Testis (tissue), 2 donors: ENCODE measurements at regions not wholly inside any gene's neighbourhood (a gene's known extent, or its start where the extent isn't known, plus 50 kb on each side); places are given as distances from the start of the nearest gene placed in this dataset.

Experiments
- POLR2A ChIP-seq: fragments of 450-650 bp; IDR thresholded peaks from one replicate; pipeline ENCODE4 v1.6.1; 2017; ENCODE audit warnings: antibody characterized with exemption, mild to moderate bottlenecking, moderate library complexity
- TF ChIP-seq, protein P1 (sequence below), 3 experiments: fragments of 450-650 bp in 2 of 3; fragments of 200-600 bp in 1 of 3; sonication (generic) in 1 of 3; IDR thresholded peaks; one replicate each; pipeline ENCODE4 v1.5.1; 2016 to 2019; ENCODE audit warnings: antibody characterized with exemption in 3 of 3, mild to moderate bottlenecking in 2 of 3, moderate library complexity in 1 of 3

DNA sequence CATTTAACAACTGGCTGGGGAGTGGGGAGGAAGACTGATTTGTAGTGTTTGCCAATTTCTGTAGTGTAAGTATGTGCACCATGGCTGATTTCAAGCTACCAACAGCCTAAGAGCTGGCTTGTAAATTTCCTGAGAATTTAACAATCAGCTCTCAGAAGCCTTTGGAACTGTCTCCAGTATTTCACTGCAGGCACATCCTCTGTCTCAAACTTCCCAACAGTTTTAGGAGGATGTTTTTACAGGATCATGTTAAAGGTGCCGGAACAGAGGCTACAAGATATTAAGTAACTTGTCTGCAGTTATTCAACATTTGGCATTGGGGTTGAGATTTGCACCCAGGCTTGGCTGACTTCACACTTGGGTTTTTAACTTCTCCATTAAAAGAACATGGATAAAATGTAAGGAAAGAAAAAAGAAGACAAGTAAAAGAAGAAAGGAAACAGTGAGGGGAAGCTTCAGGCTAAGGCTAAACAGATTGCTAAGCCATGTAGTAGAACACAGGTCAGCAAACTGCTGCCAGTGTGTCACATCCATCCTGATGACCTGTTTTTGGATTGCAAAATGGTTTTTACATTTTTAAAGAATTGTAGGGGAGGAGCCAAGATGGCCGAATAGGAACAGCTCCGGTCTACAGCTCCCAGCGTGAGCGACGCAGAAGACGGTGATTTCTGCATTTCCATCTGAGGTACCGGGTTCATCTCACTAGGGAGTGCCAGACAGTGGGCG, 204.8 kb upstream of the SESN3 start:
- TF ChIP-seq, protein P1, sequence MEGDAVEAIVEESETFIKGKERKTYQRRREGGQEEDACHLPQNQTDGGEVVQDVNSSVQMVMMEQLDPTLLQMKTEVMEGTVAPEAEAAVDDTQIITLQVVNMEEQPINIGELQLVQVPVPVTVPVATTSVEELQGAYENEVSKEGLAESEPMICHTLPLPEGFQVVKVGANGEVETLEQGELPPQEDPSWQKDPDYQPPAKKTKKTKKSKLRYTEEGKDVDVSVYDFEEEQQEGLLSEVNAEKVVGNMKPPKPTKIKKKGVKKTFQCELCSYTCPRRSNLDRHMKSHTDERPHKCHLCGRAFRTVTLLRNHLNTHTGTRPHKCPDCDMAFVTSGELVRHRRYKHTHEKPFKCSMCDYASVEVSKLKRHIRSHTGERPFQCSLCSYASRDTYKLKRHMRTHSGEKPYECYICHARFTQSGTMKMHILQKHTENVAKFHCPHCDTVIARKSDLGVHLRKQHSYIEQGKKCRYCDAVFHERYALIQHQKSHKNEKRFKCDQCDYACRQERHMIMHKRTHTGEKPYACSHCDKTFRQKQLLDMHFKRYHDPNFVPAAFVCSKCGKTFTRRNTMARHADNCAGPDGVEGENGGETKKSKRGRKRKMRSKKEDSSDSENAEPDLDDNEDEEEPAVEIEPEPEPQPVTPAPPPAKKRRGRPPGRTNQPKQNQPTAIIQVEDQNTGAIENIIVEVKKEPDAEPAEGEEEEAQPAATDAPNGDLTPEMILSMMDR (IDR thresholded peaks at IDR 0.05): no peak
- TF ChIP-seq POLR2A: no peak
